Lung (tissue), 11 donors: ENCODE measurements at regions not wholly inside any gene's neighbourhood (a gene's known extent, or its start where the extent isn't known, plus 50 kb on each side); places are given as distances from the start of the nearest gene placed in this dataset.

ENCODE experiments used
- ATAC-seq: fragments of 200-7000 bp; cut with Tn5 transposase; one replicate; pipeline ENCODE4 v1.9.1; 2020; ENCODE audit warnings: moderate number of reproducible peaks; ENCODE audit not compliant: insufficient read depth, low FRiP score
- DNase-seq, 3 donors: peaks; one replicate each; pipeline ENCODE4 v3.0.0-alpha.2; 2013 to 2017
- H3K27ac ChIP-seq, 2 donors: one replicate each; pipeline ENCODE4 v1.5.1; 2013; ENCODE audit warnings: mild to moderate bottlenecking in 2 of 2, moderate library complexity in 2 of 2, control low read depth in 1 of 2, inconsistent platforms in 1 of 2, low read depth in 1 of 2, low read length in 1 of 2
- H3K27me3 ChIP-seq, 3 donors: one replicate each; pipeline ENCODE4 v1.5.1; 2013; ENCODE audit warnings: low read length in 2 of 3; ENCODE audit not compliant: control insufficient read depth in 3 of 3, insufficient read depth in 3 of 3
- H3K36me3 ChIP-seq, 4 donors: one replicate each; pipeline ENCODE4 v1.5.1; 2013; ENCODE audit warnings: low read length in 4 of 4, mild to moderate bottlenecking in 1 of 4, moderate library complexity in 1 of 4; ENCODE audit not compliant: control insufficient read depth in 4 of 4, insufficient read depth in 4 of 4
- H3K4me1 ChIP-seq, 5 donors: one replicate each; pipeline ENCODE4 v1.5.1; 2013; ENCODE audit warnings: low read length in 5 of 5, mild to moderate bottlenecking in 2 of 5, moderate library complexity in 1 of 5; ENCODE audit not compliant: control insufficient read depth in 5 of 5, insufficient read depth in 5 of 5
- H3K4me3 ChIP-seq: one replicate; pipeline ENCODE4 v1.5.1; 2013; ENCODE audit warnings: mild to moderate bottlenecking, control low read depth, moderate library complexity
- H3K9ac ChIP-seq, 2 donors: one replicate each; pipeline ENCODE4 v1.5.1; 2013; ENCODE audit warnings: low read length in 2 of 2, control low read depth in 1 of 2; ENCODE audit not compliant: insufficient read depth in 1 of 2
- H3K9me3 ChIP-seq, 4 donors: one replicate each; pipeline ENCODE4 v1.5.1; 2013; ENCODE audit warnings: low read length in 3 of 4, mild to moderate bottlenecking in 1 of 4, moderate library complexity in 1 of 4; ENCODE audit not compliant: control insufficient read depth in 4 of 4, insufficient read depth in 3 of 4
- CTCF ChIP-seq: IDR thresholded peaks from 2 replicates; pipeline ENCODE4 v1.5.1; 2012; ENCODE audit warnings: mild to moderate bottlenecking; ENCODE audit errors: control extremely low read depth, extremely low read depth
- WGBS, 2 donors: extraction: QIAGEN DNeasy Blood & Tissue Kit; methylation state at CpG; one replicate each; pipeline ENCODE4 v1.1.7; 2013; 5-methylcytosine and 5-hydroxymethylcytosine counted together
- donor health status: control.
- donor health status: control.
- donor health status: Bipolar disorder and iron deficiency.
- donor health status: healthy.
- donor health status: DM: yes; HTN: yes; CAD: no.

- TF ChIP-seq CTCF, result no peak
- H3K9me3 ChIP-seq, result no peaks in the 10 kb centered on the region
- no peak overlapping the region for H3K4me3 ChIP-seq
- H3K27ac ChIP-seq, result no peak overlapping the region
- ATAC-seq, result no peak
- H3K4me1 ChIP-seq, result no peaks in the 10 kb centered on the region
- DNase-seq, result no peak
- 84 to 93% methylated on average over 19 of the region's 19 CpGs for WGBS, 2 donors
- no peaks in the 10 kb centered on the region for H3K36me3 ChIP-seq
- H3K27me3 ChIP-seq, result no peaks in the 10 kb centered on the region
- no peak overlapping the region for H3K9ac ChIP-seq
Observed at GRCh38 chr10:26637521-26638275, 59.8 kb upstream of the PDSS1 start.

GRCh38 chr10:26640391-26640790 is 57.1 kb upstream of the PDSS1 start:
- 92 to 94% methylated on average over 10 of the region's 10 CpGs for WGBS, 2 donors

GRCh38 chr10:26642896-26643653 is 54.4 kb upstream of the PDSS1 start:
- no peak overlapping the region for H3K27ac ChIP-seq
- H3K4me1 ChIP-seq, result no peaks in the 10 kb centered on the region
- ATAC-seq (no peak), DNase-seq (no peak)
- H3K9me3 ChIP-seq, result no peaks in the 10 kb centered on the region
- H3K9ac ChIP-seq, result no peak overlapping the region
- H3K36me3 ChIP-seq, result no peaks in the 10 kb centered on the region
- 87 to 90% methylated on average over 32 of the region's 32 CpGs for WGBS, 2 donors
- no peak for TF ChIP-seq CTCF
- no peaks in the 10 kb centered on the region for H3K27me3 ChIP-seq
- no peak overlapping the region for H3K4me3 ChIP-seq

More at GRCh38 chr10:26640391-26640790, 57.1 kb upstream of the PDSS1 start:
- Histone ChIP-seq H3K4me3 (no peak overlapping the region), H3K27me3 (no peaks in the 10 kb centered on the region), H3K9ac (no peak overlapping the region), H3K36me3 (no peaks in the 10 kb centered on the region), H3K27ac (no peak overlapping the region), H3K4me1 (no peaks in the 10 kb centered on the region), H3K9me3 (no peaks in the 10 kb centered on the region)
- no peak for TF ChIP-seq CTCF
- ATAC-seq, result no peak
- no peak for DNase-seq
